GM23338 (cell line): ENCODE measurements at regions not wholly inside any gene's neighbourhood (a gene's known extent, or its start where the extent isn't known, plus 50 kb on each side); places are given as distances from the start of the nearest gene placed in this dataset.

Source experiments
- ATAC-seq: fragments of 200-7000 bp; cut with Tn5 transposase; 3 replicates; pipeline ENCODE4 v1.9.1; 2020
- DNase-seq: peaks from one replicate; pipeline ENCODE4 v3.0.0-alpha.2; 2015; ENCODE audit warnings: low spot score
- H2AFZ ChIP-seq: fragments of 200-600 bp; sonication (generic); 2 replicates; pipeline ENCODE4 v1.8.0; 2016; ENCODE audit warnings: antibody characterized with exemption, mild to moderate bottlenecking, moderate library complexity
- H3F3A ChIP-seq: fragments of 200-600 bp; sonication (generic); replicated peaks from 2 replicates; pipeline ENCODE4 v1.8.0; 2017; ENCODE audit warnings: antibody characterized with exemption, mixed run types, low read depth
- H3K27ac ChIP-seq: fragments of 200-600 bp; sonication (generic); 2 replicates; pipeline ENCODE4 v1.6.1; 2016; ENCODE audit warnings: low read depth
- H3K27me3 ChIP-seq: fragments of 200-600 bp; sonication (generic); 2 replicates; pipeline ENCODE4 v1.8.0; 2016; ENCODE audit warnings: mild to moderate bottlenecking, mixed run types, moderate library complexity; ENCODE audit not compliant: insufficient read depth
- H3K36me3 ChIP-seq: fragments of 200-600 bp; sonication (generic); 2 replicates; pipeline ENCODE4 v1.8.0; 2016; ENCODE audit warnings: mild to moderate bottlenecking; ENCODE audit not compliant: insufficient read depth
- H3K4me1 ChIP-seq: fragments of 200-600 bp; sonication (generic); 2 replicates; pipeline ENCODE4 v1.8.0; 2016; ENCODE audit warnings: mild to moderate bottlenecking, moderate library complexity; ENCODE audit not compliant: insufficient read depth
- H3K4me2 ChIP-seq: fragments of 200-600 bp; sonication (generic); 2 replicates; pipeline ENCODE4 v1.7.1; 2017; ENCODE audit warnings: mixed run types
- H3K4me3 ChIP-seq: fragments of 200-600 bp; sonication (generic); 2 replicates; pipeline ENCODE4 v1.6.1; 2016; ENCODE audit warnings: mixed run types
- H3K79me2 ChIP-seq: fragments of 200-600 bp; sonication (generic); replicated peaks from 2 replicates; pipeline ENCODE4 v1.8.0; 2017; ENCODE audit warnings: mild to moderate bottlenecking; ENCODE audit not compliant: insufficient read depth
- H3K9me2 ChIP-seq: fragments of 200-600 bp; sonication (generic); 2 replicates; pipeline ENCODE4 v1.8.0; 2017; ENCODE audit not compliant: insufficient read depth
- H4K20me1 ChIP-seq: fragments of 200-600 bp; sonication (generic); replicated peaks from 2 replicates; pipeline ENCODE4 v1.8.0; 2017; ENCODE audit warnings: mild to moderate bottlenecking; ENCODE audit not compliant: insufficient read depth
- H3K27ac Mint-ChIP-seq: 2 replicates; pipeline ENCODE4 v1.8.0; 2020; ENCODE audit warnings: inconsistent platforms, mild to moderate bottlenecking, moderate library complexity, mixed read lengths
- H3K27me3 Mint-ChIP-seq: 3 replicates; pipeline ENCODE4 v1.8.0; 2022; ENCODE audit warnings: low read depth, mild to moderate bottlenecking, moderate library complexity, mixed read lengths, inconsistent platforms; ENCODE audit not compliant: insufficient read depth, poor library complexity
- H3K36me3 Mint-ChIP-seq: 3 replicates; pipeline ENCODE4 v1.8.0; 2021; ENCODE audit warnings: low read depth, mild to moderate bottlenecking, inconsistent platforms, moderate library complexity, mixed read lengths
- H3K4me1 Mint-ChIP-seq: 3 replicates; pipeline ENCODE4 v1.8.0; 2020; ENCODE audit warnings: mild to moderate bottlenecking, inconsistent platforms, mixed read lengths
- H3K4me3 Mint-ChIP-seq: 3 replicates; pipeline ENCODE4 v1.8.0; 2021; ENCODE audit warnings: moderate library complexity, mild to moderate bottlenecking, inconsistent platforms, mixed read lengths
- H3K9me3 Mint-ChIP-seq: 3 replicates; pipeline ENCODE4 v1.8.0; 2020; ENCODE audit warnings: moderate library complexity, mild to moderate bottlenecking, inconsistent platforms, mixed read lengths
- CREB1 ChIP-seq: fragments of 250-450 bp; sonication (Bioruptor Pico); IDR thresholded peaks from 2 replicates; pipeline ENCODE4 v1.5.0; 2020; ENCODE audit warnings: low read depth, mild to moderate bottlenecking, moderate library complexity
- CTCF ChIP-seq, 2 experiments: fragments of 200-600 bp in 1 of 2; sonication (generic) in 1 of 2; conservative IDR thresholded peaks; 2 replicates each; pipeline versions ENCODE4 v1.5.1 to v1.6.1; 2016 to 2017; ENCODE audit warnings: antibody characterized with exemption in 2 of 2, low read depth in 2 of 2, mild to moderate bottlenecking in 2 of 2, moderate library complexity in 1 of 2
- ETS1 ChIP-seq: IDR thresholded peaks from 2 replicates; pipeline ENCODE4 v1.6.1; 2016; ENCODE audit warnings: antibody characterized with exemption
- EZH2 ChIP-seq: fragments of 200-600 bp; sonication (generic); IDR thresholded peaks from one replicate; pipeline ENCODE4 v1.8.0; 2017; ENCODE audit warnings: antibody characterized with exemption, mild to moderate bottlenecking, low read depth; ENCODE audit not compliant: unreplicated experiment
- EZH2phosphoT487 ChIP-seq: fragments of 200-600 bp; sonication (generic); IDR thresholded peaks from one replicate; pipeline ENCODE4 v1.8.1; 2018; ENCODE audit warnings: antibody characterized with exemption; ENCODE audit not compliant: unreplicated experiment
- JUNB ChIP-seq: IDR thresholded peaks from one replicate; pipeline ENCODE4 v1.6.1; 2016; ENCODE audit warnings: antibody characterized with exemption; ENCODE audit not compliant: unreplicated experiment
- NANOG ChIP-seq: IDR thresholded peaks from 2 replicates; pipeline ENCODE4 v1.6.1; 2016; ENCODE audit warnings: antibody characterized with exemption, borderline replicate concordance
- POLR2AphosphoS5 ChIP-seq: IDR thresholded peaks from 2 replicates; pipeline ENCODE4 v1.6.1; 2016; ENCODE audit warnings: antibody characterized with exemption, low read depth
- REST ChIP-seq: IDR thresholded peaks from one replicate; pipeline ENCODE4 v1.6.1; 2018; ENCODE audit warnings: antibody characterized with exemption; ENCODE audit not compliant: unreplicated experiment
- STAT1 ChIP-seq: IDR thresholded peaks from one replicate; pipeline ENCODE4 v1.6.1; 2016; ENCODE audit warnings: antibody characterized with exemption; ENCODE audit not compliant: unreplicated experiment
- ZNF114 ChIP-seq: fragments of 250-450 bp; sonication (Bioruptor Pico); IDR thresholded peaks from 2 replicates; pipeline ENCODE4 v1.5.0; 2020; ENCODE audit warnings: mild to moderate bottlenecking, moderate library complexity
- ZNF331 ChIP-seq: fragments of 250-450 bp; sonication (Bioruptor Pico); IDR thresholded peaks from 2 replicates; pipeline ENCODE4 v1.5.0; 2020; ENCODE audit warnings: low read depth, mild to moderate bottlenecking, moderate library complexity
- ZNF462 ChIP-seq: fragments of 250-450 bp; sonication (Bioruptor Pico); IDR thresholded peaks from 2 replicates; pipeline ENCODE4 v1.5.0; 2020; ENCODE audit warnings: mild to moderate bottlenecking, moderate library complexity

GRCh38 chrX:143935601-143936000 lies 51.7 kb downstream of the UBE2NL start:
- Histone ChIP-seq H3K27ac (no peak overlapping the region), H3K4me3 (no peak overlapping the region), H3F3A (no peaks in the 10 kb centered on the region), H2AFZ (no peak overlapping the region), H3K9me2 (no peaks in the 10 kb centered on the region), H3K36me3 (no peaks in the 10 kb centered on the region), H3K4me2 (no peak overlapping the region), H4K20me1 (no peaks in the 10 kb centered on the region), H3K79me2 (no peaks in the 10 kb centered on the region), H3K27me3 (no peaks in the 10 kb centered on the region), H3K4me1 (no peaks in the 10 kb centered on the region)
- ATAC-seq (no peak), DNase-seq (no peak)
- TF ChIP-seq EZH2phosphoT487 (no peak), CTCF (conservative IDR thresholded peaks at IDR 0.05; ENCODE audit: low read depth in 2 of 2) (no peak), POLR2AphosphoS5 (no peak), NANOG (no peak), EZH2 (no peak), STAT1 (no peak), CREB1 (no peak), ZNF462 (CRISPR knock-in tag) (no peak), REST (no peak), ZNF331 (no peak), ZNF114 (CRISPR knock-in tag) (no peak), JUNB (no peak), ETS1 (no peak)
- Mint-ChIP-seq H3K27me3 (no peaks in the 10 kb centered on the region), H3K36me3 (peaks cover 3% of the 10 kb centered on the region; the same call in 2 of the 3 replicates), H3K4me1 (no peaks in the 10 kb centered on the region), H3K27ac (no peak overlapping the region), H3K4me3 (no peak overlapping the region), H3K9me3 (peaks cover 70% of the 10 kb centered on the region)
